ENCODE measurements at regions not wholly inside any gene's neighbourhood (a gene's known extent, or its start where the extent isn't known, plus 50 kb on each side); places are given as distances from the start of the nearest gene placed in this dataset.

- DNase-seq (ENCODE audit: low read depth): no peak
These were observed 370.5 kb upstream of the RSPO3 start for GRCh38 chr6:126747728-126748540.

GRCh38 chr6:126753606-126754005, 364.9 kb upstream of the RSPO3 start:
- no peak for DNase-seq (ENCODE audit: low read depth)

GRCh38 chr6:126761854-126762253, 356.6 kb upstream of the RSPO3 start:
- no peak for DNase-seq (ENCODE audit: low read depth)

- no peak for DNase-seq (ENCODE audit: low read depth)
These were observed 354.4 kb upstream of the RSPO3 start for GRCh38 chr6:126764104-126764503.

GRCh38 chr6:126764671-126765070, 353.8 kb upstream of the RSPO3 start:
- no peak for DNase-seq (ENCODE audit: low read depth)

- DNase-seq (ENCODE audit: low read depth): no peak
These were observed 351.7 kb upstream of the RSPO3 start for GRCh38 chr6:126766820-126767219.

- DNase-seq (ENCODE audit: low read depth): no peak
These were observed 350.8 kb upstream of the RSPO3 start for GRCh38 chr6:126767711-126768110.

GRCh38 chr6:126770176-126770575, 348.3 kb upstream of the RSPO3 start:
- DNase-seq (ENCODE audit: low read depth): no peak

GRCh38 chr6:126773112-126773805, 345.2 kb upstream of the RSPO3 start:
- peak; percentile 43 for DNase-seq (ENCODE audit: low read depth)

- DNase-seq (ENCODE audit: low read depth): no peak
These were observed 339.1 kb upstream of the RSPO3 start for GRCh38 chr6:126779331-126779730.

- DNase-seq (ENCODE audit: low read depth): no peak
These were observed 336.9 kb upstream of the RSPO3 start for GRCh38 chr6:126781582-126781981.

GRCh38 chr6:126784161-126784790, 334.2 kb upstream of the RSPO3 start:
- DNase-seq (ENCODE audit: low read depth): no peak

GRCh38 chr6:126786262-126786661, 332.2 kb upstream of the RSPO3 start:
- DNase-seq (ENCODE audit: low read depth): no peak

- DNase-seq (ENCODE audit: low read depth): no peak
These were observed 330.8 kb upstream of the RSPO3 start for GRCh38 chr6:126787635-126788034.

- no peak for DNase-seq (ENCODE audit: low read depth)
These were observed 329.6 kb upstream of the RSPO3 start for GRCh38 chr6:126788861-126789365.

- DNase-seq (ENCODE audit: low read depth): no peak
These were observed 326.0 kb upstream of the RSPO3 start for GRCh38 chr6:126792340-126793085.

- DNase-seq (ENCODE audit: low read depth): no peak
These were observed 323.3 kb upstream of the RSPO3 start for GRCh38 chr6:126795161-126795560.

- peak; percentile 21 for DNase-seq (ENCODE audit: low read depth)
These were observed 320.5 kb upstream of the RSPO3 start for GRCh38 chr6:126797981-126798380.

- DNase-seq (ENCODE audit: low read depth): no peak
These were observed 314.7 kb upstream of the RSPO3 start for GRCh38 chr6:126803769-126804168.

GRCh38 chr6:126804332-126805064, 314.0 kb upstream of the RSPO3 start:
- peak; percentile 57 for DNase-seq (ENCODE audit: low read depth)

GRCh38 chr6:126805861-126806260, 312.6 kb upstream of the RSPO3 start:
- DNase-seq (ENCODE audit: low read depth): no peak

All from iris pigment epithelial cell (primary cell).